ENCODE measurements at regions not wholly inside any gene's neighbourhood (a gene's known extent, or its start where the extent isn't known, plus 50 kb on each side); places are given as distances from the start of the nearest gene placed in this dataset.

DNA sequence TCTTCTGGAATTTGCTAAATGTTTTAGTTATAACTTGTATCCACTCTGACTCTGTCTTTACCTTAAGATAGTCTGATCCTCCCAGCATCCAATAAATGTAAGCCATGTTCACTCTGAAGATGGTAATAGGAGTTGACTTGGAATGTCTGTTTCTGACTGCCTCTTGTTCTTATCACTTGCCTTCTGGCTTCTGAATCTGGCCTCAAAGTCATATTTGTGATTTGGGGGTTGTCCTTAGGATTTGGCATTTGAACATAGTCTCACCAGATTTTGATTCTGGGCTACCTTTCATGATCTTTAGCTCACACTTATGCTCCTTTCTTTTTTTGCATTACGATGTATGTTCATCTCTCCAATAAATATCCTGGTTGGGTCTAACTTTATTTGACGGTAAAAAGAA, 247.0 kb downstream of the SH2D4B start:
- POLR2A ChIA-PET, result no interaction called here
- WGBS (ENCODE audit: low lambda C conversion rate), result 59% methylated on average over 2 of the region's 2 CpGs
- H3K79me2 ChIP-seq (ENCODE audit: insufficient read depth), result no peaks in the 10 kb centered on the region

GRCh38 chr10:80786322-80786721, 248.6 kb downstream of the SH2D4B start:
- no peaks in the 10 kb centered on the region for H3K79me2 ChIP-seq (ENCODE audit: insufficient read depth)
- DNase-seq, result no peak
- ChIA-PET CTCF (no interaction called here), POLR2A (no interaction called here)
- no peaks in the 10 kb centered on the region for H3K9me3 ChIP-seq
- H3K36me3 ChIP-seq (replicated peaks in 1 of 2; ENCODE audit: control insufficient read depth in 1 of 2, insufficient read depth in 2 of 2, low read length in 1 of 2), result no peaks in the 10 kb centered on the region
- H3K4me3 ChIP-seq (ENCODE audit: low read depth in 2 of 2, low read length in 1 of 2), result no peak overlapping the region
- H3K4me2 ChIP-seq, result no peak overlapping the region
- no peaks in the 10 kb centered on the region for H3K27me3 ChIP-seq (ENCODE audit: insufficient read depth)
- no peaks in the 10 kb centered on the region for H3K9me2 ChIP-seq
- WGBS (ENCODE audit: low lambda C conversion rate), result 4% methylated on average over 1 of the region's 1 CpG
- H3K4me1 ChIP-seq (ENCODE audit: control insufficient read depth in 1 of 2, insufficient read depth in 2 of 2, low read depth in 1 of 2, low read length in 1 of 2), result no peaks in the 10 kb centered on the region
- no peak overlapping the region for H3K27ac ChIP-seq (ENCODE audit: low read depth in 2 of 2, low read length in 1 of 2)
- no peaks in the 10 kb centered on the region for H4K20me1 ChIP-seq (ENCODE audit: insufficient read depth)
- no peak overlapping the region for H3K9ac ChIP-seq
- no peaks in the 10 kb centered on the region for H3F3A ChIP-seq (replicated peaks; ENCODE audit: insufficient read depth)
- H2AFZ ChIP-seq (ENCODE audit: low read depth), result no peak overlapping the region
- TF ChIP-seq CHD2 (IDR thresholded peaks at IDR 0.05; ENCODE audit: low read length, partially characterized antibody) (no peak), ELF1 (IDR thresholded peaks at IDR 0.05) (no peak), TAF1 (IDR thresholded peaks at IDR 0.05; ENCODE audit: borderline replicate concordance, low read depth, low read length) (no peak), GATA2 (CRISPR knock-in tag; IDR thresholded peaks at IDR 0.05) (no peak), EP300 (IDR thresholded peaks at IDR 0.05; ENCODE audit: borderline replicate concordance in 1 of 2, low read depth in 1 of 2, low read length in 1 of 2) (no peak), EZH2phosphoT487 (IDR thresholded peaks at IDR 0.05; ENCODE audit: borderline replicate concordance, low read depth) (no peak), TEAD4 (IDR thresholded peaks at IDR 0.05; ENCODE audit: borderline replicate concordance, insufficient read depth) (no peak), RCOR1 (IDR thresholded peaks at IDR 0.05; ENCODE audit: low read length) (no peak), FOXM1 (IDR thresholded peaks at IDR 0.05; ENCODE audit: low read depth) (no peak), NRF1 (IDR thresholded peaks at IDR 0.05; ENCODE audit: low read depth, low read length) (no peak)
- TF ChIP-seq, protein P1, sequence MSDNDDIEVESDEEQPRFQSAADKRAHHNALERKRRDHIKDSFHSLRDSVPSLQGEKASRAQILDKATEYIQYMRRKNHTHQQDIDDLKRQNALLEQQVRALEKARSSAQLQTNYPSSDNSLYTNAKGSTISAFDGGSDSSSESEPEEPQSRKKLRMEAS (IDR thresholded peaks at IDR 0.05; ENCODE audit: low read depth), result no peak

More for the DNA sequence above, 247.0 kb downstream of the SH2D4B start:
- Histone ChIP-seq H3K27me3 (ENCODE audit: insufficient read depth) (no peaks in the 10 kb centered on the region), H3K4me2 (no peak overlapping the region), H3K9me2 (no peaks in the 10 kb centered on the region), H4K20me1 (ENCODE audit: insufficient read depth) (no peaks in the 10 kb centered on the region), H3K4me3 (ENCODE audit: low read depth in 2 of 2, low read length in 1 of 2) (no peak overlapping the region), H3K9ac (no peak overlapping the region), H3K36me3 (replicated peaks in 1 of 2; ENCODE audit: control insufficient read depth in 1 of 2, insufficient read depth in 2 of 2, low read length in 1 of 2) (no peaks in the 10 kb centered on the region), H2AFZ (ENCODE audit: low read depth) (no peak overlapping the region), H3K4me1 (ENCODE audit: control insufficient read depth in 1 of 2, insufficient read depth in 2 of 2, low read depth in 1 of 2, low read length in 1 of 2) (no peaks in the 10 kb centered on the region), H3K9me3 (no peaks in the 10 kb centered on the region), H3K27ac (ENCODE audit: low read depth in 2 of 2, low read length in 1 of 2) (no peak overlapping the region), H3F3A (replicated peaks; ENCODE audit: insufficient read depth) (no peaks in the 10 kb centered on the region)
- TF ChIP-seq RFX5 (IDR thresholded peaks at IDR 0.05; ENCODE audit: low read length) (no peak), POLR2AphosphoS5 (IDR thresholded peaks at IDR 0.05; ENCODE audit: low read depth, low read length) (no peak), FOXM1 (IDR thresholded peaks at IDR 0.05; ENCODE audit: low read depth) (no peak), RAD21 (IDR thresholded peaks at IDR 0.05; ENCODE audit: low read length) (no peak), NFIC (IDR thresholded peaks at IDR 0.05; ENCODE audit: borderline replicate concordance) (no peak), EZH2phosphoT487 (IDR thresholded peaks at IDR 0.05; ENCODE audit: borderline replicate concordance, low read depth) (no peak)
- TF ChIP-seq, protein P2, sequence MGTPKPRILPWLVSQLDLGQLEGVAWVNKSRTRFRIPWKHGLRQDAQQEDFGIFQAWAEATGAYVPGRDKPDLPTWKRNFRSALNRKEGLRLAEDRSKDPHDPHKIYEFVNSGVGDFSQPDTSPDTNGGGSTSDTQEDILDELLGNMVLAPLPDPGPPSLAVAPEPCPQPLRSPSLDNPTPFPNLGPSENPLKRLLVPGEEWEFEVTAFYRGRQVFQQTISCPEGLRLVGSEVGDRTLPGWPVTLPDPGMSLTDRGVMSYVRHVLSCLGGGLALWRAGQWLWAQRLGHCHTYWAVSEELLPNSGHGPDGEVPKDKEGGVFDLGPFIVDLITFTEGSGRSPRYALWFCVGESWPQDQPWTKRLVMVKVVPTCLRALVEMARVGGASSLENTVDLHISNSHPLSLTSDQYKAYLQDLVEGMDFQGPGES (IDR thresholded peaks at IDR 0.05; ENCODE audit: low read depth, low read length), result no peak
- no peak for DNase-seq
- CTCF ChIA-PET, result no interaction called here
